PC-3 (cell line): ENCODE measurements at regions not wholly inside any gene's neighbourhood (a gene's known extent, or its start where the extent isn't known, plus 50 kb on each side); places are given as distances from the start of the nearest gene placed in this dataset.

Experiments
- ATAC-seq: fragments of 200-7000 bp; cut with Tn5 transposase; 2 replicates; pipeline ENCODE4 v1.9.1; 2020; ENCODE audit warnings: mild to moderate bottlenecking, moderate library complexity
- BruUV-seq: library from RNA; stranded (reverse); fragments of 400-500 nt; replicated peaks from 2 replicates; lab custom pipeline; 2021; lab: Mats Ljungman, UMichigan
- CTCF ChIA-PET: fragments of 300-600 bp; sonication (Branson Sonifier 250); formaldehyde crosslinking; loops from one replicate; lab custom pipeline; 2022; ENCODE audit warnings: antibody characterized with exemption; lab: Charles Lee
- POLR2A ChIA-PET: fragments of 300-600 bp; sonication (Branson Sonifier 250); formaldehyde crosslinking; loops from one replicate; lab custom pipeline; 2022; ENCODE audit warnings: antibody characterized with exemption; ENCODE audit not compliant: unreplicated experiment; lab: Charles Lee
- DNase-seq: peaks from one replicate; pipeline ENCODE4 v3.0.0-alpha.2; 2015
- H2AFZ ChIP-seq: fragments of 300-600 bp; sonication (generic); 2 replicates; pipeline ENCODE4 v1.6.0; 2016; ENCODE audit warnings: antibody characterized with exemption, low read length
- H3F3A ChIP-seq: fragments of 300-600 bp; sonication (generic); one replicate; pipeline ENCODE4 v1.6.0; 2017; ENCODE audit warnings: antibody characterized with exemption, low read length, control low read depth, mild to moderate bottlenecking; ENCODE audit not compliant: unreplicated experiment
- H3K27ac ChIP-seq: fragments of 300-600 bp; sonication (generic); 2 replicates; pipeline ENCODE4 v1.5.1; 2016; ENCODE audit warnings: mild to moderate bottlenecking, low read length
- H3K27me3 ChIP-seq: fragments of 300-600 bp; sonication (generic); 2 replicates; pipeline ENCODE4 v1.6.1; 2016; ENCODE audit warnings: low read length, mixed read lengths
- H3K36me3 ChIP-seq: fragments of 300-600 bp; sonication (generic); 2 replicates; pipeline ENCODE4 v1.6.1; 2016; ENCODE audit warnings: low read depth, mixed run types, low read length, mixed read lengths
- H3K4me1 ChIP-seq: fragments of 300-600 bp; sonication (generic); 2 replicates; pipeline ENCODE4 v1.5.1; 2016; ENCODE audit warnings: low read length; ENCODE audit not compliant: insufficient read depth
- H3K4me2 ChIP-seq: fragments of 300-600 bp; sonication (generic); 2 replicates; pipeline ENCODE4 v1.6.0; 2016; ENCODE audit warnings: low read length
- H3K4me3 ChIP-seq: fragments of 300-600 bp; sonication (generic); 2 replicates; pipeline ENCODE4 v1.5.1; 2016; ENCODE audit warnings: mild to moderate bottlenecking, low read length, mixed read lengths
- H3K79me2 ChIP-seq: fragments of 300-600 bp; sonication (generic); 2 replicates; pipeline ENCODE4 v1.6.1; 2017; ENCODE audit warnings: low read length, mixed read lengths
- H3K9ac ChIP-seq: fragments of 300-600 bp; sonication (generic); 2 replicates; pipeline ENCODE4 v1.6.0; 2016; ENCODE audit warnings: mild to moderate bottlenecking, low read length
- H3K9me2 ChIP-seq: fragments of 300-600 bp; sonication (generic); replicated peaks from 2 replicates; pipeline ENCODE4 v1.6.1; 2016; ENCODE audit warnings: mixed run types, low read length, mixed read lengths
- H3K9me3 ChIP-seq: fragments of 300-600 bp; sonication (generic); 2 replicates; pipeline ENCODE4 v1.6.1; 2016; ENCODE audit warnings: low read length, mixed read lengths
- H4K20me1 ChIP-seq: fragments of 300-600 bp; sonication (generic); 2 replicates; pipeline ENCODE4 v1.6.1; 2016; ENCODE audit warnings: low read length, mixed read lengths
- CTCF ChIP-seq: fragments of 300-600 bp; sonication (generic); conservative IDR thresholded peaks from 2 replicates; pipeline ENCODE4 v1.5.1; 2017; ENCODE audit warnings: antibody characterized with exemption, low read depth, mild to moderate bottlenecking, low read length
- EZH2 ChIP-seq: fragments of 300-600 bp; sonication (generic); IDR thresholded peaks from one replicate; pipeline ENCODE4 v1.6.1; 2017; ENCODE audit warnings: antibody characterized with exemption, mild to moderate bottlenecking, low read length; ENCODE audit not compliant: unreplicated experiment
- EZH2phosphoT487 ChIP-seq: fragments of 300-600 bp; sonication (generic); IDR thresholded peaks from 2 replicates; pipeline ENCODE4 v1.6.1; 2018; ENCODE audit warnings: mild to moderate bottlenecking, antibody characterized with exemption, low read length, borderline replicate concordance
- intact Hi-C: fragments of 100-400 bp; cut with micrococcal nuclease; formaldehyde crosslinking; loops from 2 replicates; pipeline ENCODE4 v1.9.0; 2023

DNA sequence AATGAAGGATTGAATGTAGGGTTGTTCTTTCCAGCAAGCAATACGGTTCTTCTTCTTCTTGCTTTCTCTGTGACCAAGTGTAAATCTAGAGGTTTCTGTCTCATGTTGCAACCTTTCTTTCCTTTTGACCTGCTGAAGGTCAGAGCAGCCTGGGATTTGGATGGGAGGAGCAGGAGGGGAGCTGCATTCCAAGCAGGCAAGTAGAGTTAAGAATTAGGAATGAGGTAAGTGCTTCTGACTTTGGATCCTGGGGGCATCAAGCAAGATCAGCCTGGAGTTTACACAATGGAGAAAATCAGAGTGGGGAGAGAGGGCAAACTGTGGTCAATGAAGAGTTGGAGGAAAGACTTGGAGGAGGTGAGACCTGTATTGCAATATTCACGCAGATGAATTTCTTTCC is 225.6 kb upstream of the ZBED5 start:
- Histone ChIP-seq H3K4me1 (no peaks in the 10 kb centered on the region), H4K20me1 (no peaks in the 10 kb centered on the region), H3K36me3 (no peaks in the 10 kb centered on the region), H3K27ac (no peak overlapping the region), H3K79me2 (no peaks in the 10 kb centered on the region), H3K4me2 (no peak overlapping the region), H3K9ac (no peak overlapping the region), H3K27me3 (peaks cover 38% of the 10 kb centered on the region), H3K9me2 (no peaks in the 10 kb centered on the region), H3K4me3 (no peak overlapping the region), H3F3A (no peaks in the 10 kb centered on the region), H2AFZ (no peak overlapping the region), H3K9me3 (no peaks in the 10 kb centered on the region)
- no peak for DNase-seq
- ATAC-seq: no peak
- POLR2A ChIA-PET: no interaction called here
- CTCF ChIA-PET: no interaction called here
- BruUV-seq: no TSS peak
- intact Hi-C loops: no loop called here
- no peak for TF ChIP-seq EZH2phosphoT487
- TF ChIP-seq EZH2: no peak
- no peak for TF ChIP-seq CTCF

- no peaks in the 10 kb centered on the region for H3K4me1 ChIP-seq
These were observed 224.8 kb upstream of the ZBED5 start for GRCh38 chr11:11082646-11083045.

More at GRCh38 chr11:11082646-11083045, 224.8 kb upstream of the ZBED5 start:
- no peaks in the 10 kb centered on the region for H3F3A ChIP-seq
- ChIA-PET POLR2A (no interaction called here), CTCF (no interaction called here)
- no peak for ATAC-seq
- no peaks in the 10 kb centered on the region for H3K36me3 ChIP-seq
- intact Hi-C loops: no loop called here
- no TSS peak for BruUV-seq
- no peaks in the 10 kb centered on the region for H3K9me3 ChIP-seq
- H3K79me2 ChIP-seq: no peaks in the 10 kb centered on the region
- H2AFZ ChIP-seq: no peak overlapping the region
- H3K27me3 ChIP-seq: peaks cover 38% of the 10 kb centered on the region
- no peak overlapping the region for H3K9ac ChIP-seq
- no peak overlapping the region for H3K27ac ChIP-seq
- no peaks in the 10 kb centered on the region for H4K20me1 ChIP-seq
- H3K4me3 ChIP-seq: no peak overlapping the region
- H3K4me2 ChIP-seq: no peak overlapping the region
- no peak for DNase-seq
- no peaks in the 10 kb centered on the region for H3K9me2 ChIP-seq
- TF ChIP-seq EZH2phosphoT487 (no peak), CTCF (no peak), EZH2 (no peak)
